HCT116 (cell line): ENCODE measurements at regions not wholly inside any gene's neighbourhood (a gene's known extent, or its start where the extent isn't known, plus 50 kb on each side); places are given as distances from the start of the nearest gene placed in this dataset.
"Not testable (repeated sequence)": the region's sequence is repeated elsewhere in the genome, so short reads cannot be mapped to it uniquely, and the experiment has no call there.

Experiments
- ATAC-seq: fragments of 200-7000 bp; cut with Tn5 transposase; 2 replicates; pipeline ENCODE4 v1.9.1; 2020; ENCODE audit warnings: mild to moderate bottlenecking, moderate library complexity
- BruUV-seq: library from RNA; stranded (reverse); fragments of 400-500 nt; replicated peaks from 2 replicates; lab custom pipeline; 2021; lab: Mats Ljungman, UMichigan
- CTCF ChIA-PET: fragments of 300-600 bp; sonication (Branson Sonifier 250); formaldehyde crosslinking; loops from one replicate; lab custom pipeline; 2021; ENCODE audit warnings: antibody characterized with exemption; lab: Charles Lee
- POLR2A ChIA-PET: fragments of 300-600, 350-600 bp; sonication (Branson Sonifier 250); formaldehyde crosslinking; loops from one replicate; lab custom pipeline; 2021; ENCODE audit warnings: antibody characterized with exemption; lab: Charles Lee
- RAD21 ChIA-PET, 2 experiments: fragments of 300-600 bp; sonication (Branson Sonifier 250); formaldehyde crosslinking; loops; one replicate each; lab custom pipeline; 2023; ENCODE audit warnings: low total read pairs in 2 of 2; ENCODE audit not compliant: uncharacterized antibody in 2 of 2, unreplicated experiment in 2 of 2, low non-redundant PET in 1 of 2; lab: Charles Lee
- DNase-seq: peaks from one replicate; pipeline ENCODE4 v3.0.0-alpha.2; 2010; ENCODE audit warnings: low read depth, low spot score
- H2AFZ ChIP-seq: fragments of 200-600 bp; shearing (Covaris generic), sonication (generic); 2 replicates; pipeline ENCODE4 v1.6.1; 2017; ENCODE audit warnings: low read depth, mixed run types, mixed read lengths, antibody characterized with exemption, low read length; ENCODE audit not compliant: poor library complexity, severe bottlenecking
- H3K27ac ChIP-seq: 2 replicates; pipeline ENCODE4 v1.5.1; 2012; ENCODE audit warnings: low read depth, low read length
- H3K27me3 ChIP-seq: fragments of 200-600 bp; sonication (generic); 2 replicates; pipeline ENCODE4 v1.6.1; 2016; ENCODE audit warnings: mixed run types, low read length, mixed read lengths; ENCODE audit not compliant: insufficient read depth
- H3K36me3 ChIP-seq, 2 experiments: fragments of 200-500 bp in 1 of 2; fragments of 200-600 bp in 1 of 2; sonication (Bioruptor generic) in 1 of 2; sonication (generic) in 1 of 2; 2 replicates each; pipeline versions ENCODE4 v1.5.1 to v1.6.1; 2014 to 2016; ENCODE audit warnings: low read length in 2 of 2, inconsistent platforms in 1 of 2, mixed read lengths in 1 of 2, mixed run types in 1 of 2; ENCODE audit not compliant: insufficient read depth in 2 of 2, control insufficient read depth in 1 of 2
- H3K4me1 ChIP-seq, 2 experiments: fragments of 200-600 bp in 1 of 2; sonication (generic) in 1 of 2; 2 replicates each; pipeline versions ENCODE4 v1.5.1 to v1.6.1; 2012 to 2017; ENCODE audit warnings: low read length in 2 of 2, inconsistent platforms in 1 of 2, mild to moderate bottlenecking in 1 of 2, mixed read lengths in 1 of 2, mixed run types in 1 of 2, moderate library complexity in 1 of 2; ENCODE audit not compliant: insufficient read depth in 2 of 2, control insufficient read depth in 1 of 2
- H3K4me2 ChIP-seq: fragments of 200-600 bp; sonication (generic); 2 replicates; pipeline ENCODE4 v1.6.1; 2017; ENCODE audit warnings: mixed run types, low read length, mixed read lengths
- H3K4me3 ChIP-seq, 2 experiments: fragments of 200-600 bp in 1 of 2; sonication (generic) in 1 of 2; replicated peaks in 1 of 2; 2 replicates each; pipeline ENCODE4 v1.5.1; 2011 to 2016; ENCODE audit warnings: low read length in 2 of 2, control low read depth in 1 of 2, low read depth in 1 of 2, mild to moderate bottlenecking in 1 of 2, mixed read lengths in 1 of 2, mixed run types in 1 of 2
- H3K79me2 ChIP-seq: fragments of 200-600 bp; sonication (generic); 2 replicates; pipeline ENCODE4 v1.6.1; 2017; ENCODE audit warnings: mild to moderate bottlenecking, mixed run types, low read length, moderate library complexity, mixed read lengths; ENCODE audit not compliant: insufficient read depth
- H3K9ac ChIP-seq: fragments of 200-600 bp; sonication (generic); 2 replicates; pipeline ENCODE4 v1.6.1; 2016; ENCODE audit warnings: low read length, mixed read lengths
- H3K9me2 ChIP-seq: fragments of 200-600 bp; sonication (generic), shearing (Covaris generic); 2 replicates; pipeline ENCODE4 v1.6.1; 2017; ENCODE audit warnings: mixed run types, mild to moderate bottlenecking, moderate library complexity; ENCODE audit not compliant: insufficient read depth
- H3K9me3 ChIP-seq, 2 experiments: fragments of 200-500 bp in 1 of 2; fragments of 200-600 bp in 1 of 2; sonication (Bioruptor generic) in 1 of 2; sonication (generic) in 1 of 2; 2 replicates each; pipeline ENCODE4 v1.6.1; 2014 to 2017; ENCODE audit warnings: low read length in 2 of 2, mixed read lengths in 2 of 2, inconsistent platforms in 1 of 2, low read depth in 1 of 2, mild to moderate bottlenecking in 1 of 2, mixed run types in 1 of 2, moderate library complexity in 1 of 2; ENCODE audit not compliant: control insufficient read depth in 1 of 2, insufficient read depth in 1 of 2
- H4K20me1 ChIP-seq: fragments of 200-600 bp; sonication (generic), shearing (Covaris generic); 2 replicates; pipeline ENCODE4 v1.6.1; 2017; ENCODE audit warnings: mixed run types, mild to moderate bottlenecking, moderate library complexity; ENCODE audit not compliant: insufficient read depth
- CTCF ChIP-seq, 3 experiments: fragments of 200-600 bp in 1 of 3; sonication (generic) in 1 of 3; IDR thresholded peaks in 2 of 3; conservative IDR thresholded peaks in 1 of 3; 2 replicates each; pipeline ENCODE4 v1.5.1; 2012 to 2017; ENCODE audit warnings: low read depth in 2 of 3, low read length in 2 of 3, antibody characterized with exemption in 1 of 3, borderline replicate concordance in 1 of 3, control low read depth in 1 of 3, mild to moderate bottlenecking in 1 of 3, mixed read lengths in 1 of 3, mixed run types in 1 of 3, moderate library complexity in 1 of 3; ENCODE audit not compliant: insufficient read depth in 1 of 3
- RAD21 ChIP-seq: IDR thresholded peaks from 2 replicates; pipeline ENCODE4 v1.6.1; 2012; ENCODE audit warnings: low read depth, mild to moderate bottlenecking
- intact Hi-C: fragments of 100-400 bp; cut with micrococcal nuclease; formaldehyde crosslinking; loops from 2 replicates; pipeline ENCODE4 v1.10.0; 2022

- POLR2A ChIA-PET, H4K20me1 ChIP-seq, H3K4me3 ChIP-seq, H3K36me3 ChIP-seq, CTCF ChIA-PET, H3K4me2 ChIP-seq, H3K27me3 ChIP-seq, H3K9me2 ChIP-seq, H3K9me3 ChIP-seq, BruUV-seq, H3K9ac ChIP-seq, H3K4me1 ChIP-seq, RAD21 ChIA-PET, H3K27ac ChIP-seq, H2AFZ ChIP-seq, DNase-seq, intact Hi-C loops, ATAC-seq, H3K79me2 ChIP-seq: not testable (repeated sequence)
Measured at GRCh38 chr15:101876031-101876430, 64.0 kb downstream of the OR4F15 start.

- H3K27ac ChIP-seq, H3K79me2 ChIP-seq, H2AFZ ChIP-seq, RAD21 ChIA-PET, H3K27me3 ChIP-seq, H3K9me2 ChIP-seq, CTCF ChIA-PET, H3K9me3 ChIP-seq, POLR2A ChIA-PET, H3K4me3 ChIP-seq, H3K4me1 ChIP-seq, H3K36me3 ChIP-seq, H3K4me2 ChIP-seq, ATAC-seq, DNase-seq, intact Hi-C loops, H4K20me1 ChIP-seq, H3K9ac ChIP-seq, BruUV-seq: not testable (repeated sequence)
- peak; percentile 33; the same call in 1 of the 2 replicates for TF ChIP-seq RAD21
- TF ChIP-seq CTCF (IDR thresholded peaks at IDR 0.05 in 2 of 3, conservative IDR thresholded peaks at IDR 0.05 in 1 of 3; ENCODE audit: borderline replicate concordance in 1 of 3, insufficient read depth in 1 of 3, low read depth in 2 of 3, low read length in 2 of 3): peak; percentile 11 to 30 (median 21); a peak in 3 of 6 replicates
Measured at GRCh38 chr15:101877649-101878048, 65.6 kb downstream of the OR4F15 start.

GRCh38 chr15:101912349-101913287 lies 100.6 kb downstream of the OR4F15 start:
- H3K9me2 ChIP-seq, H3K9ac ChIP-seq, POLR2A ChIA-PET, DNase-seq, H3K9me3 ChIP-seq, H4K20me1 ChIP-seq, H2AFZ ChIP-seq, H3K4me1 ChIP-seq, H3K4me3 ChIP-seq, H3K27ac ChIP-seq, H3K36me3 ChIP-seq, RAD21 ChIA-PET, intact Hi-C loops, BruUV-seq, CTCF ChIA-PET, H3K79me2 ChIP-seq, H3K4me2 ChIP-seq, ATAC-seq, H3K27me3 ChIP-seq: not testable (repeated sequence)

- BruUV-seq, H3K9me3 ChIP-seq, H3K9me2 ChIP-seq, H3K27ac ChIP-seq, ATAC-seq, DNase-seq, H3K27me3 ChIP-seq, CTCF ChIA-PET, H3K4me3 ChIP-seq, H2AFZ ChIP-seq, H3K4me1 ChIP-seq, H3K9ac ChIP-seq, POLR2A ChIA-PET, H4K20me1 ChIP-seq, intact Hi-C loops, H3K79me2 ChIP-seq, RAD21 ChIA-PET, H3K36me3 ChIP-seq, H3K4me2 ChIP-seq: not testable (repeated sequence)
Measured at GRCh38 chr15:101924554-101924953, 112.6 kb downstream of the OR4F15 start.
